Progenitor cell of endocrine pancreas (in vitro differentiated cells): ENCODE measurements at regions not wholly inside any gene's neighbourhood (a gene's known extent, or its start where the extent isn't known, plus 50 kb on each side); places are given as distances from the start of the nearest gene placed in this dataset.

Experiments used
- DNase-seq: peaks from one replicate; pipeline ENCODE4 v3.0.0; 2021; ENCODE audit warnings: low spot score; ENCODE audit not compliant: unreplicated experiment
- H3K27ac Mint-ChIP-seq: 2 replicates; pipeline ENCODE4 v1.8.0; 2021; ENCODE audit warnings: mild to moderate bottlenecking, moderate library complexity, mixed read lengths
- H3K27me3 Mint-ChIP-seq: 2 replicates; pipeline ENCODE4 v1.8.0; 2021; ENCODE audit warnings: mixed read lengths
- H3K36me3 Mint-ChIP-seq: 2 replicates; pipeline ENCODE4 v1.8.0; 2022; ENCODE audit warnings: mixed read lengths; ENCODE audit not compliant: insufficient read depth
- H3K4me1 Mint-ChIP-seq: 2 replicates; pipeline ENCODE4 v1.8.0; 2021; ENCODE audit warnings: low read depth, mixed read lengths
- H3K4me3 Mint-ChIP-seq: 2 replicates; pipeline ENCODE4 v1.8.0; 2021; ENCODE audit warnings: low read depth, mild to moderate bottlenecking, moderate library complexity, mixed read lengths
- H3K9me3 Mint-ChIP-seq: 2 replicates; pipeline ENCODE4 v1.8.0; 2021; ENCODE audit warnings: low read depth, mixed read lengths
- CTCF ChIP-seq: fragments of 200-600 bp; sonication (generic); IDR thresholded peaks from one replicate; pipeline ENCODE4 v1.5.0; 2021; ENCODE audit warnings: antibody characterized with exemption, mild to moderate bottlenecking; ENCODE audit not compliant: unreplicated experiment

DNA sequence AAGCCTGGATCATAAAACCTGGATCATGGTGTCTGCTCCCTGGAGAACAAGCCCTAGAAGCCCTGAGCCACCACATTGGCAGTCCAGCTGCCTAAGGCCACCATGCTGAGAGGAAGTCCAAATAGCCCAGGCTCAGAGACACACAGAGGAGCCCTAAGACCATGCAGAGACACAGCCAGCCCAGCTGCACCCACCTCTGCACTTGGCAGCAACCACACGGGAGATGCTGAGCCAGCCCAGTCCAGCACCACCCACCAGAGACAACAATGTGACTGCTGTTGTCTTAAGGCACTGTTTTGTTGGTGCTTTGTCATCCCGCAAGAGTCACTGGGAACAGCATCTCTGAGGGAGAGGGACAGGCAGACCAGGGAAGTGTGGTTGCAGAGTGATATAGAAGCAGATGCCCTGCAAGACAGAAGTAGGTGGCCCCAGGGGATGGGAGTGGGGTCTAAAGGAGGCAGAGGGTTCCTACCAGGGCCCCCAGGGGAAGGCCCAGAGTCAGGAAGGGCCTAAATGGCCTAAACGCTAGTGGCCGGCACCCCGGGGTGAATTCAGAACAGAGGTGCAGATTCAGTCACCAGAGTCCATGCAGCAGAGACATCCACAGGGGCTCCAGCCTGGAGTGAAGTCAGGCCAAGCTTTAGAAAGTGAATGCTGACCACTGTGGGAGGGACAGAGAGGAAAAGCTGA, 105.4 kb upstream of the PRR20G start:
- H3K4me3 Mint-ChIP-seq = no peak overlapping the region
- no peak for DNase-seq
- H3K27me3 Mint-ChIP-seq = peaks cover 29% of the 10 kb centered on the region
- no peak overlapping the region for H3K27ac Mint-ChIP-seq
- no peaks in the 10 kb centered on the region for H3K36me3 Mint-ChIP-seq
- H3K9me3 Mint-ChIP-seq = no peaks in the 10 kb centered on the region
- no peaks in the 10 kb centered on the region for H3K4me1 Mint-ChIP-seq
- no peak for TF ChIP-seq CTCF

DNA sequence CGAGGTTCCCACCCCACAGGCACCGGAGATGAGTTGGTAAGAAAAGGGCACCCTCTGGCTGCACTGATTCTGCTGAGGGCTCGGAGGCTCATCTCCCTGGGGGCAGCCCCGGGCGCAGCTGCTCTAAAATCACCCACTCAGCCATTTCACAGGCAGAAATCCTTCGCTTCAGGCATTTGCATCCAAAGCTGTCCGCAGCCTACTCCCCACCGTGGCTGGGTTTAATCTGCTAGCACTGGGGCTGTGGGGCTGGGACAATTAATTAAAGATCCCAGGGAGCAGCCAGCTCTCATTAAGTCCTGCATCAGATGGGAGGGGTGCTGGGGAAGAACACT, 104.3 kb upstream of the PRR20G start:
- no peaks in the 10 kb centered on the region for H3K36me3 Mint-ChIP-seq
- no peaks in the 10 kb centered on the region for H3K4me1 Mint-ChIP-seq

GRCh38 chr3:127391436-127392155, 103.8 kb upstream of the PRR20G start:
- Mint-ChIP-seq H3K9me3 (no peaks in the 10 kb centered on the region), H3K27me3 (peaks cover 25% of the 10 kb centered on the region), H3K27ac (no peak overlapping the region), H3K4me3 (no peak overlapping the region), H3K36me3 (no peaks in the 10 kb centered on the region), H3K4me1 (no peaks in the 10 kb centered on the region)
- no peak for DNase-seq
- no peak for TF ChIP-seq CTCF

More for the DNA sequence above, 104.3 kb upstream of the PRR20G start:
- Mint-ChIP-seq H3K27me3 (peaks cover 25% of the 10 kb centered on the region), H3K4me3 (no peak overlapping the region), H3K9me3 (no peaks in the 10 kb centered on the region), H3K27ac (no peak overlapping the region)
- TF ChIP-seq CTCF = no peak
- no peak for DNase-seq

DNA sequence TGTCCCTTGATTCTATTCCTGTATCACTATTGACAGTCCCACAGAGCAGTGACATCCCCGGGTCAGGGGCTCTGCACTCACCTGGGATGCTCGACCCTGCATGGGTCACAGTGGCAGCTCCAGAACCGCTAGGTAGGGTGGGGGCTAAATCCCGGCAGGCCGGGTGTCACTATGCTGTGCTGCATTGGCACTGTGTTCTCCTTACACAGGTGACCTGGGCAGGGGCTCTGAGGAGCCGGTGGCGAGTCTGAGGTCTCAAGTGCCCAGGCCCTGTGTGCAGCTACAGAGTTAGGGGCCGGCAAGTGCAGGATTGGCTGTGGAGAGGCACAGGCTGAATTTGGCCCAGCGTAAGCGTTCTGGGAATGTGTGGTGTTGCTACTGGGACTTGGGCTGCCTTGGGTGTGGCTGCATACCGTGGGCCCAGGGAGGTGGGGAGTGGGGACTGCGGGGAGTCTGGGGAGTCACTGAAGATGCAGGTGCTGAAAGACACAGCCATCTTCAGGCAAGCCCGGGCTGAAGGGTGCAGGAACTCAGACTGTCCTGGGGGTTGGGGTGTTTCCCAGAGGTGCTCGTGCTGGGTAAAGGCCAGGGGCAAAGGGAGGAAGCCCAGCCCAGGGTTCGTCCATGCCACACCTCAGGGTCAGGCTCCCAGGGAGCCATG, 102.6 kb upstream of the PRR20G start:
- DNase-seq = no peak
- Mint-ChIP-seq H3K36me3 (no peaks in the 10 kb centered on the region), H3K4me3 (no peak overlapping the region), H3K27me3 (peaks cover 16% of the 10 kb centered on the region), H3K4me1 (no peaks in the 10 kb centered on the region), H3K27ac (no peak overlapping the region), H3K9me3 (no peaks in the 10 kb centered on the region)
- TF ChIP-seq CTCF = no peak

DNA sequence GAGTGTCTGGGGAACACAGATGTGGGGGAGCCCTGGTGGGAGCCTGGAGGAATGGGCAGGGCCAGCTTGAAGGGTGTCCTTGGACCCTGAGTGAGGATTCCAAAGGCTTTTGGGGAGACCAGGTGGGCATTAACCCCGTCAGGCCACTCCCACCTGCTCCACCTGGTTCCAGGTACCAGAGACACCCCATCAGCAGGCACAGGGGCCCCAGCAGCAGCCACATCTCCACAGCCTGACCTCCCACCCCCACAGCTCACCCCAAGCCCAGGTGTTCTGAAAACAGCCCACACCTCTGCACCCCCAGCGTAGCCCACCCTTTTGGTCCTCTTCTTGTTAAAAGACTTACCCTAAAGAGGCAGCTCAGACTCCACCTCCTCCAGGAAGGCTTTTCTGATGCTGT, 102.1 kb upstream of the PRR20G start:
- Mint-ChIP-seq H3K27ac (no peak overlapping the region), H3K9me3 (no peaks in the 10 kb centered on the region), H3K4me1 (no peaks in the 10 kb centered on the region), H3K4me3 (no peak overlapping the region), H3K27me3 (peaks cover 17% of the 10 kb centered on the region), H3K36me3 (no peaks in the 10 kb centered on the region)
- no peak for TF ChIP-seq CTCF
- DNase-seq = no peak
